T-helper 2 cell (primary cell): ENCODE measurements at regions not wholly inside any gene's neighbourhood (a gene's known extent, or its start where the extent isn't known, plus 50 kb on each side); places are given as distances from the start of the nearest gene placed in this dataset.
"Not testable (repeated sequence)": the region's sequence is repeated elsewhere in the genome, so short reads cannot be mapped to it uniquely, and the experiment has no call there.

Experiments used
- DNase-seq, 5 experiments: peaks; one replicate each; pipeline versions ENCODE4 v3.0.0 to v3.0.0-alpha.2; 2012 to 2022

DNA sequence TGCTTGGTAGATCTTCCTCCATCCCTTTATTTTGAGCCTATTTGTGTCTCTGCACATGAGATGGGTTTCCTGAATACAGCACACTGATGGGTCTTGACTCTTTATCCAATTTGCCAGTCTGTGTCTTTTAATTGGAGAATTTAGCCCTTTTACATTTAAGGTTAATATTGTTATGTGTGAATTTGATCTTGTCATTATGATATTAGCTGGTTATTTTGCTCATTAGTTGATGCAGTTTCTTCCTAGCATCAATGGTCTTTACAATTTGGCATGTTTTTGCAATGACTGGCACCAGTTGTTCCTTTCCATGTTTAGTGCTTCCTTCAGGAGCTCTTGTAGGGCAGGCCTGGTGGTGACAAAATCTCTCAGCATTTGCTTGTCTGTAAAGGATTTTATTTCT is 72.4 kb downstream of the HNRNPD start:
- DNase-seq = not testable (repeated sequence)

DNA sequence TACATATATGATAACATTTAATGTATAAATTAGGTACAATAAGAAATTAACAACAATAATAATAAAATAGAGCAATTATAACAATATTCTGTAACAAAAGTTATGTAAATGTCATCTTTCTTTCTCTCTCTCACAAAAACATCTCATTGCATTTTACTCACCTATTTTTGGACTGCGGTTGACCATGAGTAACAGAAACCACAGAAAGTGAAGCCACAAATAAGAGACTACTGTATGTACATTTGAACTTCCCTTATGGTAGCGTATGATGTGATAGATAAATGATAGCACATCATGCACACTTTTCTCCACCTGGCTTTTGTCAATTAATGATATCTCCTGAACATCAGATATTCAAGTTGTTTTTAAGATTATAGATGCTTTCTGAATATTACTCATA is 80.5 kb downstream of the HNRNPD start:
- peak in 2 of 5 experiments; percentile 43 to 73 for DNase-seq

DNA sequence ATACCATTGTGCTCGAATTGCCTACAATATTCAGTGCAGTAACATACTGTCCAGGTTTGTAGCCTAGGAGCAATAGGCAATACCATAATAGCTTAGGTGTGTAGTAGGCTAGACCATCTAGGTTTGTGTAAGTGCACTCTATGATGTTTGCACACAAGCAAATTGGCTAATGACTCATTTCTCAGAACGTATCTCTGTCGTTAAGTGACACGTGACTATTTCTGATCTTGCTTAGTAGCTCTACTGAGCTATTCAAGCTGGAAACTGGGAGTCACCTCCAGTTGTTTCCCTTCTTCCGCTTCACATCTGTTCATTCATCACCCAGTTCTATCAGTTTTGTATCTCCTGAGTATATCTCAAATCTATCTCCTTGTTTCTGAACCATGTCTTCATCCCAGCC is 86.1 kb downstream of the HNRNPD start:
- peak in 1 of 5 experiments; percentile 38 for DNase-seq

DNA sequence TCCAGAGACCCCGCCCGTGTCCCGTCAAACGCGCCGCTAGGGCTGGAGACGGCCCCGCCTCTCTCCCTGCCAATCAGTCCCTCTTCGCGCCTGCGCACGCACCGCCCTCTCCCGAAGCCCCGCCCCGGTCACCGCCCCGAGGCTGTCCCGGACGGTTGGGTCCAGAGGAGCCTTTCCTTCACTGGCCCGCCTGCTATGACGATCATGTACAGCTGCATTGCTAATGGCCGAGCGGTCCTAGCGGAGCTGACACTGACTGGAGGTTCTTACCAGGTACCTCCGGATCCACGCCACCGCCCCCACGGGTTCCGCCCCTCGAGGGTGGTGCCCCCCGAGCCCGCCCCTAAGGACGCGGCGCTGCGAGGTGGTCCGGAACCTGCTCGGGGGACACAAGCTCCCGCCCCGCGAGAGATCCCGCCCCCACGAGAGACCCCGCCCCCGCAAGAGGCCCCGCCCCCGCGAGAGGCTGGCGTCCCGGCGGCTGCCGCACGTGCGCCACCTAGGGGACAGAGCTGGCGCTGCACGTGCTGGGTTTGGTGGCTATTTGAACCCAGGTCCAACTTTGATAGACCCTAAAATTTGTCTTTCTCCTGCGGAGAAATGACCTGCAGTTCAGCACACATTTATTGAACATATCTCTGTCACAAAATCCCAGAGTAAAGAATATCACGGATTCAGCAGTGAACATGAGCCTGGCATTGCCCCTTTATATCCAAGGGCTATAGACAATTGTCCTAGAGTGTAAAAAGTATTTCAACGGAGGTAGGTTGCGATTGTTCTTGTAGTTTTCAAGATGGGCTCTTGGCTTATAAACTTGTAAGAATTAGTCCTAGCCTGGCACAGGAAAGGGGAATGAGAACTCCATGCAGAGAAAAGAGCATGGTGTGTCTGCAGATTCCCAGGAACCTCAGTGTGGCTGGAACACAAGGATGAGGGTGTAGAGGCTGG is 88.7 kb downstream of the HNRNPD start:
- DNase-seq = peak; percentile 98 to 99 (median 99)

DNA sequence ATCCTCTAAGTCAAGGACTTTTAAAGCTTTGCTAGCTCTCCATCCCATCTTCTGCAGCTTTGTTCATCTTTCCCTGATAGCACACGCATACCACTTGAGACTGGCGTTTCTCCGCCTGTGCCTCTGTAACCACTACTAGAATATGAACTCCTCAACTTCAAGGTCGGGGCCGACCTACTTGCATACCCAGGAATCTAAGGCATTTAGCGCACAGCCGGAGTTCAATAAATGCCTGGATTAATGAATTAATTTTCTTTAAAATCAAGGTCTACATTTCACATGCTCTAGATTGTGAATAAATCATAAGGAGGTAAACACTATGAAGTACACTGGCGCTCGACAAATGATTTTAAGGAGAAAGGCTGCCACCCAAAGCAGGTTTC is 89.3 kb downstream of the HNRNPD start:
- peak in 1 of 5 experiments; percentile 4 for DNase-seq

DNA sequence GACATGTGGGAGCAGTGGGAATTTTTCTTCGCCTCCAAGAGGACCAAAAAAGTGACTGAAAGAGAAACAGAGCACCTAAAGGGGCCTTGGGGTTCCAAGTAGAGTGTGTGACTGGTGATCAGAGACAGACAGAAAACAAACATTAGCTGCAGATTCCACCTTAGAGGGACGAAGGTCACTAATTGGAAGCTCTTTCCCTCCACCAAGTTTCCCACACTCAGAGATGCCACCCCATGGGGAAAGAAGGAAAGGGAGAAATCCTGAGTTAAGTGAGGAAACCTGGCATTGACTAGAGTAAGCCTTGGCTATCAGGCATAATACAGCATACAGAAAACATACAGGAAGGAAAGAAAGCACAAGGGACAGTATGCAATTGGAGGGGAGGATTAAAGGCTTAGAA is 90.9 kb downstream of the HNRNPD start:
- DNase-seq = no peak

DNA sequence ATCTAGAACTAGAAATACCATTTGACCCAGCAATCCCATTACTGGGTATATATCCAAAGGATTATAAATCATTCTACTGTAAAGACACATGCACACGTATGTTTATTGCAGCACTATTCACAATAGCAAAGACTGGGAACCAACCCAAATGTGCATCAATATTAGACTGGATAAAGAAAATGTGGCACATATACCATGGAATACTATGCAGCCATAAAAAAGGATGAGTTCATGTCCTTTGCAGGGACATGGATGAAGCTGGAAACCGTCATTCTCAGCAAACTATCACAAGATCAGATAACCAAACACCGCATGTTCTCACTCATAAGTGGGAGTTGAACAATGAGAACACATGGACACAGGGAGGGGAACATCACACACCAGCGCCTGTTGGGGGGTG is 94.2 kb downstream of the HNRNPD start:
- DNase-seq = not testable (repeated sequence)

DNA sequence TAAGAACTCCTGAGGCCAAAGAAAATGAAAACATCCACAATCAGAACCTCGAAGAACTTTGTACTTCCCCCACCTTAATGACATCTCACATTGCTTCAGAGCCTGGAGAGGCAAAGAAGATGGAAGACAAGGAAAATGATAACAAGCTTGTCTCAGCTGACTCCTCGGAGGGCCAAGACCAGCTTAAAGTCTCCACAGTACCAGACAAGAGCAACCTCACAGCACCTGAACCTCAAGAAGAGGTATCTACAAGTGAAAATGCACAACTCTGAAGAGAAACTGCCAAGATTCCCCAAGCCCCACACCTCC is 97.5 kb downstream of the HNRNPD start:
- no peak for DNase-seq

DNA sequence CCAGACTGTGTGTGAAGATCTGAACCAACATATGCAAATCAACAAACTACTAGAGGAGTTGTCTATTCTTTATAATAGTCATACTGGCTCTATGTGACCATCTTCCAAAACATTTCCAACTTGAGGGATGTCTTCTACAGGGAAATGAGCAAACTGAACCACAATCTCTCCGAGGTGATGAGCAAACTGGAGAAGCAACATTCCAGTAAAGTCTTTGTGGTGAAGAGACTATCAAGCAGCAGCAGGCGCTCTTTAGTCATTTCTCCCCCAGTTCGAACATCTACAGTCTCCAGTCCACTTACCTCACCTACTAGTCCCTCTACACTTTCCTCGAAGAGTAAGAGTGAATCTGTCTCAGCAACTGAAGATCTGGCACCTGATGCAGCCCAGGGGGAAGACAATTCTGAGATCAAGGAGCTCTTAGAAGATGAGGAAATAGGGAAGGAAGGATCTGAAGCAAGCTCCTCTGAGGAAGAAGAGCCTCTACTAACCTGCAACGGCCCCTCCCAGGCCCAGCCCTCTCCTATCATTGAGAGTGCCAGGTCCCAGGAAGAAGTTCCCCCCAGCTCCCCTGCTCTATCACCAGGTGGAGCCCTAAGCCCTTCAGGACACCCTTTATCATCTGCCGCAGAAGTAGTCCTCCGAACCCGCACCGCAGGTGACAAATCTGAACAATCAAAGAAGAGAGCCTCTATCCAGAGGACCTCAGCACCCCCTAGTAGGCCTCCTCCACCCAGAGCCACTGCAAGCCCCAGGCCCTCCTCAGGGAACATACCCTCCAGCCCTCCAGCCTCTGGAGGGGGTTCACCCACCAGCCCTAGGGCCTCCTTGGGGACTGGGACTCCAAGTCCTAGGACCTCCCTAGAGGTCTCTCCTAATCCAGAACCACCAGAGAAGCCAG is 98.1 kb downstream of the HNRNPD start:
- DNase-seq = no peak

DNA sequence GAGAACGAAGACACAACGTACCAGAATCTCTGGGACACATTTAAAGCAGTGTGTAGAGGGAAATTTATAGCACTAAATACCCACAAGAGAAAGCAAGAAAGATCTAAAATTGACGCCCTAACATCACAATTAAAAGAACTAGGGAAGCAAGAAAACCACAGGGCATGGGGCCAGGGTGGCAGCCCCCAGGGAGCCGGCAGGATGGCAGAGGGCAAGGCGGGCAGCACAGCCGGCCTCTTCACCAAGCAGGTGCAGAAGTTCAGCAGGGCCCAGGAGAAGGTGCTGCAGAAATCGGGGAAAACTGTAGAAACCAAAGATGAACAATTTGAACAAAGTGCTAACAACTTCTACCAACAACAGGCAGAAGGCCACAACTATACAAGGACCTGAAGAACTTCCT is 99.1 kb downstream of the HNRNPD start:
- DNase-seq = not testable (repeated sequence)

DNA sequence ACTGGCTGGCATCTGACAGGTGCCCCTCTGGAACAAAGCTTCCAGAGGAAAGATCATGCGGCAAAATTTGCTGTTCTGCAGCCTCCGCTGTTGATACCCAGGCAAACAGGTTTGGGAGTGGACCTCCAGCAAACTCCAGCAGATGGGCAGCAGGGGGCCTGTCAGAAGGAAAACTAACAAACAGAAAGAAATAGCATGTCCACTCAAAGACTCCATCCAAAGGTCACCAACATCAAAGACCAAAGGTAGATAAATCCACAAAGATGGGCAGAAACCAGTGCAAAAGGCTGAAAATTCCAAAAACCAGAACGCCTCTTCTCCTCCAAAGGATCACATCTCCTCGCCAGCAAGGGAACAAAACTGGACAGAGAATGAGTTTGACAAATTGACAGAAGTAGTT is 101.3 kb downstream of the HNRNPD start:
- DNase-seq = not testable (repeated sequence)

DNA sequence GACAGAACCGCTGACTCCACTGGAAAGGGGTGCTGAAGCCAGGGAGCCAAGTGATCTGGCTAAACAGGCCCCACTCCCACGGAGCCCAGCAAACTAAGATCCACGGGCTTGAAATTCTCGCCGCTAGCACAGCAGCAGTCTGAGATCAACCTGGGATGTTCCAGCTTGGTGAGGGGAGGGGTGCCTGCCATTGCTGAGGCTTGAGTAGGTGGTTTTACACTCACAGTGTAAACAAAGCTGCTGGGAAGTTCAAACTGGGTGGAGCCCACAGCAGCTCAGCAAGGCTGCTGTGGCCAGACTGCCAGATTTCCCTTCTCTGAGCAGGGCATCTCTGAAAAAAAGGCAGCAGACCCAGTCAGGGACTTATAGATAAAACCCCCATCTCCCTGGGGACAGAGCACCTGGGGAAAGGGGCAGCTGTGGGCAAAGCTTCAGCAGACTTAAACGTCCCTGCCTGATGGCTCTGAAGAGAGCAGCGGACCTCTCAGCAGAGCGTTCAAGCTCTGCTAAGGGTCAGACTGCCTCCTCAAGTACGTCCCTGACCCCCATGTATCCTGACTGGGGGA is 101.8 kb downstream of the HNRNPD start:
- DNase-seq = not testable (repeated sequence)

DNA sequence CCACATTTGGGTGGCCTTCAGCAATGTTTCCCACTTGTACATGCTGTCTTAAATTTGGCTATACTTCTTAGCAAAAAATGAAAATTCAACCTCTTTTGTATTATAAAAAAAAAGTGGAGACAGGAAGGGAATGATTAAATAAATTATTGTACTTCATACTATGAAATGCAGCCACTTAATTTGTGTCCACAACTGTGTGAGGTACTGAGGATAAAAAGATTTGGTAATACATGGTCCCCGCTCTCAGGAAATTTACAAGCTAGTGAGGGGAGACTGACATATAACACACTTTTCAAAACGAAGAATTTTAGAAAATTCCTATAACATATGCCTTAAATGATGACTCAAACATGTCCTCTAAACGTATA is 105.0 kb downstream of the HNRNPD start:
- no peak for DNase-seq

DNA sequence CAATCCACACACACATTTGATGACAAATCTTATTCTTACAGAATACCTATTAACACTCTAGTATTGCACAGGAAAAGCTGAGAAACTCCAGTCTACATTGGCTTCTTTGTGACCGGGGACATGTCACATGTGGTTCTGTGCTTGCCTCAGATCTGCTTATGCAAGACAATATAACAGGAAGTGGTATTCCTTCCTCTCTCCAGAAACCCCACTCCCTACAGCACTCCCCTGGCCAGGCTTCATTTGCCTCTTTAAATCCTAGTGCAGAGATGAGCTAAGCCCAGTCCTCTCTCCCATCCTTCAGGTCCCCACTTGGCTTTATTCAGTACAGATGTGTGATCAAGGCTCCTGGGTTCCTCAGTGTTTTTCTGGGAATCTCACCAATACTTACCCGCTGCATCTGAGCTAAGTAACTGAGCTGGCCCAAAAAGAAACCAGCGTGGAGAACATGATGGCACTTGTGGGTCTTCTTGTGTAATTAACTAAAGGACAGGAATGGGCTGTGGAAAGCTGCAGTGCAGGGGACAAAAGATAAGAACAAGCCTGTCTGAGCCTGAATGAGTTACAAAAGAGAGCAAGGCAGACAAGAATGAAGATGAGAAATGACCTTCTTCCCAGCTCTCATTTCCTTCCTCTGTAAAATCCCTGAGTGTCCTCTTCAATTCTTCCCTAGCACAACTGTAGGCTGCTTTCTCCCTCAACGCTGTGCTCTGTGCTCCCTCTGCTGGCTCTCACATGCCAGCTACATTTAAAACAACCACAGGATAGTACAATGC is 105.6 kb downstream of the HNRNPD start:
- peak in 4 of 5 experiments; percentile 6 to 41 (median 12) for DNase-seq

DNA sequence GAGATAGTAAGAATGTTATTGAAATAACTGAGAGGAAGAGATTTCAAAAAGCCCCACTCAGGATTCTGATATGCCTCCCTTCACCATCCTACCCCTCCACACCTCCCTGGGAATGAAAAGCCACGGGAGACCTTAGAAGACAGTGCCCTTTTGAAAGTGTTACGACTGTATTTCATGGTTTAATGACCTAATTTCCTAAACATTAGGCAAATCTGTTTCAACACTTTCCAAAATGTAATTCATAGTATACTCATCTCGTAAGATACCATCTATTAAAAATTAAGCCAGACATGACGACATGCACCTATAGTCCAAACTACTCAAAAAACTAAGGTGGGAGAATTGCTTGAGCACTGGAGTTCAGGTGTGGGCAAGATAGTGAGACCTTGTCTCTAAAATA is 106.3 kb downstream of the HNRNPD start:
- no peak for DNase-seq

DNA sequence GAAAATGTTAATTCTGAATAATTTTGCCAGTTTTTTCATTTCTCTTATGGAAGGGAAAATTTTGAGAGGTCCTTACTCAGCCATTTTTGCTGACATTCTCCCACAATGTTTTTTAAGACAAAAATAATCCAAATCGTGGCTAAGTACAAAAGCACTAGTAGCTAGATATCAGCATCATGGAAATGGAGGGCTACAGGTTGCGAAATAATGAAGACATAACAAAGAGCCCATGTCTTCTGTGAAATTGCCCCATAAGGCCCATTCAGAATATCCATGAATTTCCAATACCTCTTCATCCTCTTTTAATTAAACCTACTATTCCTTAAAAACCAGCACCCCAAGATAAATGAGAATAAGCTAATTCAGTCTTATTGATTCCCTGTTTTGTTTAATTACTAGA is 107.4 kb downstream of the HNRNPD start:
- no peak for DNase-seq

DNA sequence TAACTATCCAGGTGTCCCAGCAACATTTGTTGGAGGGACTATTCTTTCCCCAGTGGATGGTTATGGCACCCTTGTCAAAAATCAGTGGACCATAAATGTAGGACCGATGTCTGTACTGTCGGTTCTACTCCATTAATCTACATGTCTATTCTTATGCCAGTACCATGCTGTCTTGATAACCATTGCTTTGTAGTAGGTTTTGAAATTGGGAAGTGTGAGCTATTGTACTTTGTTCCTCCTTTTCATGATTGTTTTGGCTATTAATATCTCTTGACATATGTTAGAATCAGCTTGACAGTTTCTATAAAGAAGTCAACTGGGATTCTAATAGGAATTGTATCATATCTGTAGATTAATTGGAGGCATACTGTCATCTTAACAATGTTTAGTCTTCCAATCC is 112.7 kb downstream of the HNRNPD start:
- no peak for DNase-seq

DNA sequence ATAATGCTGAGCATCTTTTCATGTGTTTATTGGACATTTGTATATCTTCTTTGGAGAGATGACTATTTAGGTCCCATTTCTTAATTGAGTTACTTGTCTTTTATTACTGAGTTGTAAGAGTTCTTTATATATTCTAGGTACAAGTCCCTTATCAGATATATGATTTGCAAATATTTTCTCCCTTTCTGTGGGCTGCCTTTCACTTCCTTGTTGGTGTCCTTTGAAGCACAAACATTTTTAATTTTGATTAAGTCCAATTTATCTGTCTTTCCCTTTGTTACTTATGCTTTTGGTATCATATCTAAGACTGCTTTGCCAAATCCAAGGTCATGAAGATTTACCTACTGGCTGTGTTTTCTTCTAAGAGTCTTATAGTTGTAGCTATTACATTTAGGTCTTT is 113.2 kb downstream of the HNRNPD start:
- DNase-seq = no peak

DNA sequence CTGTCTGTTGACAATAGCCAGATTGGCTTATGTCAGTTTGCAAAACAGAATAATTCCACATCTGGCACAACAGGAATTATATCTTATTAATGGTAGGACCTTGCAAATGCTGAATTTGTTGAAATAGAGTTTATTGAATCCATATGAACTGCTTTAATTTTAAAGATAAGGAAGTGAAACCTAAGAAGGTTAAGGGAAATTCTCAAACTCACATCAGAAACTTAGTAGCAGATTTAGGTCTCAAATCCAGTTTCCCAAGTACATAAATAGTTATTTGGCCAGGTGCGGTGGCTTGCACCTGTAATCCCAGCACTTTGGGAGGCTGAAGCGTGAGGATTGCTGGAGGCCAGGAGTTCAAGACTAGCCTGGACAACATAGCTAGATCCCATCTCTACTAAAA is 117.1 kb downstream of the HNRNPD start:
- DNase-seq = no peak

DNA sequence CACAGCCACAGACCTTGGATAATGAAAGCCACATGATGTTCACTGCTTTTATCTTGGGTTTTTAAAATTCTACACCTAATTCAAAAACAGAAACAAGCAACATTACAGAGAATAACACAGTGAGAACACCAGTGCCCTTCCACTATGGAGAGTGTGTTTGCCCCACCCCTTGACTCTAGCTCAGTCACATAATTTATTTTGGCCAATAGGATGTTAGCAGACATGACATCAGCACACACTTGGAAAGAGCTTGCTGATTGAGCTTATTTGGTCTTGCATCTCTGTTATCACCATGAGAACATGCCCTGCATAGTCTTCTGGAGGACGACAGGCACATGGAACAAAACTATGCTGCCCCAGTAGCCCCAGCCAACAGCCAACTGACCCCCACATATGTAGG is 118.1 kb downstream of the HNRNPD start:
- DNase-seq = no peak

DNA sequence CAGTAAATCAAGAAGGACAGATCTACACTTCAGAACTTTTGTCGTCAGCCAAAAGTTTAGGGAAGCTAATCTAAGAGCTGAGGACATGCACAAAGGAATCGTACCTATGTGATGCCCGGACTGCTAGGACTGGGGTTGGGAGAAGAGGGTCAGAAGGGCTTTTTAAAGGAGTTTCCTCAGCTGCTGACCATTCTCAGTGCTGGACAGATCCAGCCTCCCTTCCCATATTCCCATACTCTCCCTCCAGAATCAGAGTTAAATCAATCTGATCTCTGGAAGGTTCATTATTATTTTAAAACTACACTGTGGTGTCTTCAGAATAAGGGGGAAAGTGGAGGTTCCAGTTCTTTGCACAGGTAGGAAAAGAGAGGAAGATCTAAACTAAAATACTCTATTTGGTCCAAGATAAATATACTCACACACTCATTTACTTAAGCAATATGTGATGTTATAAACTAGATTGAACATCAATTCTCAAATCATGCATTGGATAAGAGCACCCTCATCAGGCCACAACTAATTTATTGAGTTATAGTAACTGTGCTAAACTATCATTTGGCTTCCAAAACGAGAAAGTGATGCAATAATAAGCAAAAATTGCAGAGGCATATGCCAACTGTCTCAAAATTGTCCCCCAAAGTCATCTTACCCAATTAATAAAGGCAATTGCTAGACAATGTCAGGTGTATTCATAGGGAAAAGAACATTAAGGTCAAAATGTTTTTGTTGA is 124.7 kb downstream of the HNRNPD start:
- DNase-seq = no peak

DNA sequence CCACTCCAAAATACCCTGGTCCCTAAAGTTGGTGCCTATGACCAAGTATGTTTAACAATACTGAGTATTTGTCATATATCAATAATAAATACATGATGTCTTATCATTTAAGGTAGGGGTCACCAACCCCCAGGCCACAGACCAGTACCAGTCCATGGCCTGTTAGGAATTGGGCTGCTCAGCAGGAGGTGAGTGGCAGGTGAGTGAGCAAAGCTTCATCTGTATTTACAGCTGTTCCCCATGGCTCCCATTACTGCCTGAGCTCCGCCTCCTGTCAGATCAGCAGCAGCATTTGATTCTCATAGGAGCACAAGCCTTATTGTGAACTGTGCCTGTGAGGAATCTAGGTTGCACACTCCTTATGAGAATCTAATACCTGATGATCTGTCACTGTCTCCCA is 126.2 kb downstream of the HNRNPD start:
- DNase-seq = no peak
